ENCODE measurements at regions not wholly inside any gene's neighbourhood (a gene's known extent, or its start where the extent isn't known, plus 50 kb on each side); places are given as distances from the start of the nearest gene placed in this dataset.
"Not testable (repeated sequence)": the region's sequence is repeated elsewhere in the genome, so short reads cannot be mapped to it uniquely, and the experiment has no call there.

GRCh38 chr11:34794696-34795095, 121.5 kb downstream of the APIP start:
- DNase-seq: no peak

- DNase-seq: no peak
Observed at GRCh38 chr11:34793666-34794065, 122.5 kb downstream of the APIP start.

- peak; percentile 2 for DNase-seq
Observed at GRCh38 chr11:34792814-34793258, 123.3 kb downstream of the APIP start.

- no peak for DNase-seq
Observed at GRCh38 chr11:34791780-34792542, 124.2 kb downstream of the APIP start.

- no peak for DNase-seq
Observed at GRCh38 chr11:34790620-34791019, 125.6 kb downstream of the APIP start.

- DNase-seq: no peak
Observed at GRCh38 chr11:34789196-34789834, 126.9 kb downstream of the APIP start.

GRCh38 chr11:34788642-34789041, 127.5 kb downstream of the APIP start:
- no peak for DNase-seq

- DNase-seq: no peak
Observed at GRCh38 chr11:34787895-34788294, 128.3 kb downstream of the APIP start.

GRCh38 chr11:34787348-34787747, 128.8 kb downstream of the APIP start:
- DNase-seq: no peak

- DNase-seq: no peak
Observed at GRCh38 chr11:34784318-34784841, 131.8 kb downstream of the APIP start.

DNA sequence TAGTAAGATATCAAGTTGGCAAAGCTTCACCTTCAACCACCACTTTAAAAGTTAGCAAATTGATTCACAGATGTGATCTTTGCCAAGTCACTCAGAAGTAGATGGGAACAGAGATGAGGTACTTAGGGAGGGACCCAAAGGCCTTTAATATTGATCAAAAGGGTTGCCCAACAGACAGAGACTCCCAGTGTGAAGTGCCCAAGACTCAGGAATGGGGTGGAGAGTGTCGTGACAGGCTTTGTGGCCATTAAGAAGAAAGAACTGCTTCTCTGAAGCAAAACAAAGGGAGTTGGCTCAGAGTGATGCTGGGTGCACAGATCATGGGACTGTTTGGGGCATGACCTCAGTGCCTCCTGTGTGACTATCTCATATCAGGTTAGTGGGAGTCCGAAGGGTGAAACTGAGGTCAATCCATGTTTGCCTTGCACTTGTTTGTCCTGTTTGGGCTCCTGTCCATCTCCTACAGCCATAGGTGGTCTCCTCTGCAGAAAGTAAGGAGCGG, 132.3 kb downstream of the APIP start:
- no peak for DNase-seq

GRCh38 chr11:34781826-34782225, 134.4 kb downstream of the APIP start:
- not testable (repeated sequence) for DNase-seq

DNA sequence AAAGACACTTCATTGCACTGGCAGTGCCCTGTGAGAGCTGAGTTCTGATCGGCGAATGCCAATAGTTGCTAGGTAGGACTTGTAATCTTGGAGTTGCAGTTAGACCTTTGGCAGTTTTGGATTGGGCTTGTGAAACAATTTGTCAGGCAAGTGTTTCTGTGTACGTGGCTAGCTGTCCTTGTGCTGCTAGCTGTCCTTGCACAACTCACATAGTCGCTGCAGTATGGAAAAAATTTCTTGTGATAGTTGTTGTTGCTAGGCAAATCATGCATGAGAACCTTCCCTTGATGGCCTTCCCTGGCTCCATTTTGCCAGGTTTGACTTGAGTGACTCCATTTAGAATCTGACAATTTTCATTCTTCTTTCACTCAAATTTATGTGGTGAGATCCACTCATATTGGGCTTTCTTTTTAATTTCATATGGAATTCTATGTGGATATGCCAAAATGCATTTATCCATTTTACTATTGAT, 140.7 kb downstream of the APIP start:
- no peak for DNase-seq

GRCh38 chr11:34774604-34775003, 141.6 kb downstream of the APIP start:
- DNase-seq: no peak

GRCh38 chr11:34773826-34774225, 142.4 kb downstream of the APIP start:
- DNase-seq: no peak

GRCh38 chr11:34773211-34773610, 143.0 kb downstream of the APIP start:
- no peak for DNase-seq

- DNase-seq: no peak
Observed at GRCh38 chr11:34770111-34770510, 146.1 kb downstream of the APIP start.

- DNase-seq: no peak
Observed at GRCh38 chr11:34769224-34769623, 147.0 kb downstream of the APIP start.

DNA sequence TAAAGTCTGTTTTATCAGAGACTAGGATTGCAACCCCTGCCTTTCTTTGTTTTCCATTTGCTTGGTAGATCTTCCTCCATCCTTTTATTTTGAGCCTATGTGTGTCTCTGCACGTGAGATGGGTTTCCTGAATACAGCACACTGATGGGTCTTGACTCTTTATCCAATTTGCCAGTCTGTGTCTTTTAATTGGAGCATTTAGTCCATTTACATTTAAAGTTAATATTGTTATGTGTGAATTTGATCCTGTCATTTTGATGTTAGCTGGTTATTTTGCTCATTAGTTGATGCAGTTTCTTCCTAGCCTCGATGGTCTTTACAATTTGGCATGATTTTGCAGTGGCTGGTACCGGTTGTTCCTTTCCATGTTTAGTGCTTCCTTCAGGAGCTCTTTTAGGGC, 141.7 kb downstream of the EHF start:
- not testable (repeated sequence) for DNase-seq

DNA sequence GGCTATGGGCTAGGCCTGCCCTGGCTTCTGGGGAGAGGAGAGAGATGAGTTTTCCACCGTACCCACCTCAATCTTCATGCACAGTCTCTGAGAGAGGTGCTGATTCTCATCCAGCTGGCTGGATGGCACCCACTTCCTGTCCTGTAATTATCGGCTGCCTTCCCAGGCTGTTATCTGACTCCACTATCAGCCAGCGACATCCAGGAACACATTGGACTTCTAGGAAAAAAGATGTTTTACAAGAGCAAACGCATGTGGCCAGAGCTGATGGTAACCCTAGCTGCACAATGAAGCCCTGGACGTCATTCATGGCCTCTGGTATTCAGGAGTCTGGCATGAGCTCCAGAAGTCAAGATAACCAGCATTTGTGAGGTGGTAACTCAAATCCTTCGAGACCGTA, 137.4 kb downstream of the EHF start:
- DNase-seq: no peak

- DNase-seq: no peak
Observed at GRCh38 chr11:34757026-34757451, 136.1 kb downstream of the EHF start.

DNA sequence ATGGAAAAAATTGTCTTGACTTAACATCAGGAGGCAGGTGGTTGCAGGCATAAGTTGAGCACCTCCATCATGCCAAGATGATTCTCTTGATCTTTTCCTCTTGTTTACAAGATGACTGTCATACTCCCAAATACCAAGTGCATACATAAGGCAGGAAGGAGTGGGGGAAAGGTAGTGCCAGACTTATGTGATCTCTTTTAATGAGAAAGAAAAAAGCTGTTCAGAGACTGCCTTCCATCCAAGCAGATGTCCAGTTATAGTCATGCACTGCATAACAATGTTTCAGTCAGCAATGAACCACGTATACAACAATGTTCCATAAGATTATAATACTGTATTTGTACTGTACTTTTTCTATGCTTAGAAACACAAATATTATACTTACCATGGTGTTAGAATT, 135.7 kb downstream of the EHF start:
- DNase-seq: no peak

DNA sequence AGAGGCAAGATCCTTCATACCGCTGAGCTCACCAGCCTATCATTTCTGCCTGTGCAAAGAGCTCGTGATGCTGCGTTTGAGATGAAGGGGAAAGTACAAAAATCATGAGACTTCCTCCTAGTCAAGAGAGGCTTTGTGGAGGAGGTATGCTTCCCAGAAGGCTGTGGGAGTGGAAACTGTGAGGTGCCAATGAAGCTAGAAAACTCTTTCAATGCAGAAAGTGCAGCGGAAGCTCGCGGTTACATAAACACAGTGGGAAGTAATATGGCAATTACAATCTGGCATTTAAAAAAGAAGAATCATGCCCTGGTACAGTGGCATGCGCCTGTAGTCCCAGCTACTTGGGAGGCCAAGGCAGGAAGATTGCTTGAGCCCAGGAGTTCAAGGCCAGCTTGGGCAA, 134.8 kb downstream of the EHF start:
- no peak for DNase-seq

Data from right kidney (tissue), 1 donor.